Adrenal gland (tissue), 5 donors: ENCODE measurements at regions not wholly inside any gene's neighbourhood (a gene's known extent, or its start where the extent isn't known, plus 50 kb on each side); places are given as distances from the start of the nearest gene placed in this dataset.

Experiments used
- CTCF ChIP-seq, 6 experiments: fragments of 450-650 bp in 4 of 6; fragments of 200-600 bp in 2 of 6; sonication (generic) in 1 of 6; IDR thresholded peaks; 1 replicate in 5 of 6; 2 replicates in 1 of 6; pipeline versions ENCODE4 v1.5.1 to v1.8.0; 2016 to 2021; ENCODE audit warnings: antibody characterized with exemption in 6 of 6, mild to moderate bottlenecking in 2 of 6, moderate library complexity in 1 of 6
- POLR2A ChIP-seq, 2 donors: fragments of 450-650 bp; IDR thresholded peaks; one replicate each; pipeline ENCODE4 v1.6.1; 2017; ENCODE audit warnings: antibody characterized with exemption in 2 of 2, mild to moderate bottlenecking in 2 of 2, moderate library complexity in 1 of 2
- donor health status: DM: no; HTN: no; CAD: no.

DNA sequence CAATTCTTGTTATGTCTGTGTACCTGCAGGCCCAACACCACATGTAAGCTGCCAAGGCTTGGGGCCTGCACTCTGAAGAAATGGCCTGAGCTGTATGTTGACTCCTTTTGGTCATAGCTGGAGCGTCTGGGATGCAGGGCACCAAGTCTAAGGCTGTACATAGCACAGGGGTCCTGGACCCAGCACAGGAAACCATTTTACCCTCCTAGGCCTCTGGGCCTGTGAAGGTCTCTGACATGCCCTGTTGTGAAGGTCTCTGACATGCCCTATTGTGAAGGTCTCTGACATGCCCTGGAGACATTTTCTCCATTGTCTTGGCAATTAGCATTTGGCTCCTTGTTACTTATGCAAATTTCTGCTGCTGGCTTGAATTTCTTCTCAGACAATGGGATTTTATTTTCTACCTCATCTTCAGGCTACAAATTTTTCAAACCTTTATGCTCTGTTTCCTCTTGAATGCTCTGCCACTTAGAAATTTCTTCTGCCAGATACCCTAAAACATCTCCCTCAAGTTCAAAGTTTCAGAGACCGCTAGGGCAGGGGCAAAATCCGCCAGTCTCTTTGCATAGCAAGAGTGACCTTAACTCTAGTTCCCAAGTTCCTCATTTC, 246.7 kb upstream of the B3GALT2 start:
- no peak for TF ChIP-seq CTCF (IDR thresholded peaks at IDR 0.05)
- TF ChIP-seq POLR2A (IDR thresholded peaks at IDR 0.05) = no peak
